ENCODE measurements at regions not wholly inside any gene's neighbourhood (a gene's known extent, or its start where the extent isn't known, plus 50 kb on each side); places are given as distances from the start of the nearest gene placed in this dataset.

DNA sequence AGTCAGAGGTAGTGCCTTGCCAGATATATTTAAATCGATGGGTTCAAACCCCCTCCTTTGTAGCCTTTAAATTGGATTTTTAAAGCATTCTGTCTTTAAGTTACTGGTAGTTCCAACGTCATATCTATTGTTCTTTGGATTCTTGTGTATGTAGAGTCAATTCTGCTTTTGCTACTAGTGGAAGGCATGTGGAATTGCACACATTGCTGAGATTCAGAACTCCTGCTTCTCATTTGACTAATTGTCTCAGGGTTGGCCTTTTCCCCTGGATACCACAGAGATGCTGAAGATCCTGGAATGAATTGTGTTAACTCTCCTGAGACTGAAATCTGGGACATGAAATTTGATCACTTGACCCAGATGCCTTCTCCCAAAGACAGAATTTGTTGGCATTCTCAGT lies 328.3 kb upstream of the RPS6KA3 start:
- H3K79me2 ChIP-seq, result no peaks in the 10 kb centered on the region
- H3K9me3 ChIP-seq (ENCODE audit: low read depth), result no peaks in the 10 kb centered on the region
- H3K36me3 ChIP-seq (replicated peaks; ENCODE audit: insufficient read depth, low read depth), result no peaks in the 10 kb centered on the region
- H3K27me3 ChIP-seq, result no peaks in the 10 kb centered on the region
- no peak overlapping the region for H3K4me2 ChIP-seq
- no peaks in the 10 kb centered on the region for H4K20me1 ChIP-seq (ENCODE audit: insufficient read depth, poor library complexity, severe bottlenecking)
- H3K4me3 ChIP-seq, result no peak overlapping the region
- H2AFZ ChIP-seq, result no peak overlapping the region
- 60% methylated on average over 2 of the region's 2 CpGs for WGBS (ENCODE audit: low lambda C conversion rate, missing lambda C conversion rate)
- no peaks in the 10 kb centered on the region for H3K4me1 ChIP-seq (ENCODE audit: insufficient read depth)
- no peak overlapping the region for H3K27ac ChIP-seq
- no peak for DNase-seq (ENCODE audit: low spot score)
- H3K9me2 ChIP-seq (replicated peaks; ENCODE audit: insufficient read depth), result no peaks in the 10 kb centered on the region
- no peak for TF ChIP-seq EZH2phosphoT487 (IDR thresholded peaks at IDR 0.05; ENCODE audit: low read depth, severe bottlenecking, unreplicated experiment)
- TF ChIP-seq, protein P1, sequence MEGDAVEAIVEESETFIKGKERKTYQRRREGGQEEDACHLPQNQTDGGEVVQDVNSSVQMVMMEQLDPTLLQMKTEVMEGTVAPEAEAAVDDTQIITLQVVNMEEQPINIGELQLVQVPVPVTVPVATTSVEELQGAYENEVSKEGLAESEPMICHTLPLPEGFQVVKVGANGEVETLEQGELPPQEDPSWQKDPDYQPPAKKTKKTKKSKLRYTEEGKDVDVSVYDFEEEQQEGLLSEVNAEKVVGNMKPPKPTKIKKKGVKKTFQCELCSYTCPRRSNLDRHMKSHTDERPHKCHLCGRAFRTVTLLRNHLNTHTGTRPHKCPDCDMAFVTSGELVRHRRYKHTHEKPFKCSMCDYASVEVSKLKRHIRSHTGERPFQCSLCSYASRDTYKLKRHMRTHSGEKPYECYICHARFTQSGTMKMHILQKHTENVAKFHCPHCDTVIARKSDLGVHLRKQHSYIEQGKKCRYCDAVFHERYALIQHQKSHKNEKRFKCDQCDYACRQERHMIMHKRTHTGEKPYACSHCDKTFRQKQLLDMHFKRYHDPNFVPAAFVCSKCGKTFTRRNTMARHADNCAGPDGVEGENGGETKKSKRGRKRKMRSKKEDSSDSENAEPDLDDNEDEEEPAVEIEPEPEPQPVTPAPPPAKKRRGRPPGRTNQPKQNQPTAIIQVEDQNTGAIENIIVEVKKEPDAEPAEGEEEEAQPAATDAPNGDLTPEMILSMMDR (IDR thresholded peaks at IDR 0.05; ENCODE audit: poor library complexity), result peak; percentile 18

DNA sequence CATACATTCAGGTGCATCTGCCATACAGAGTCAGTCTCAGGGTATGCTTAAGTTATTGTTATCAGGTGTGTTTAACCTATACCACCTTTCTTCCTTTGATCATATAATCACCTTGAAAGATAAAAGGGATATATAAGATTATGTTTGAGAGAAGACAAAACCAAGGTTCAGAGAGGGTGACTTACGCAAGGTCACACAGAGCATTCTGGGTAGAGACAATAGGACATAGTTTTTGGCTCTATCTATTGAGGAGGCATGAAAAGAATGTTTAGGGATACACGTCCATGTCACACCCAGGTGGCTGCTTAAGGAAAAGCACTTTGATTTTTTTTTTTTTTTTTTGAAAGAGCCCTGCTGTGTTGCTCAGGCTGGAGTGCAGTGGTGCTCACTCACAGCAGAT lies 327.1 kb upstream of the RPS6KA3 start:
- Histone ChIP-seq H2AFZ (no peak overlapping the region), H4K20me1 (ENCODE audit: insufficient read depth, poor library complexity, severe bottlenecking) (no peaks in the 10 kb centered on the region), H3K79me2 (no peaks in the 10 kb centered on the region), H3K27ac (no peak overlapping the region), H3K4me1 (ENCODE audit: insufficient read depth) (no peaks in the 10 kb centered on the region), H3K27me3 (no peaks in the 10 kb centered on the region), H3K36me3 (replicated peaks; ENCODE audit: insufficient read depth, low read depth) (no peaks in the 10 kb centered on the region), H3K9me3 (ENCODE audit: low read depth) (no peaks in the 10 kb centered on the region), H3K9me2 (replicated peaks; ENCODE audit: insufficient read depth) (no peaks in the 10 kb centered on the region), H3K4me2 (no peak overlapping the region), H3K4me3 (no peak overlapping the region)
- DNase-seq (ENCODE audit: low spot score), result no peak
- TF ChIP-seq, protein P1 (IDR thresholded peaks at IDR 0.05; ENCODE audit: poor library complexity), result no peak
- TF ChIP-seq EZH2phosphoT487 (IDR thresholded peaks at IDR 0.05; ENCODE audit: low read depth, severe bottlenecking, unreplicated experiment) (no peak), EZH2 (IDR thresholded peaks at IDR 0.05; ENCODE audit: borderline replicate concordance) (no peak)
- 70% methylated on average over 2 of the region's 2 CpGs for WGBS (ENCODE audit: low lambda C conversion rate, missing lambda C conversion rate)

DNA sequence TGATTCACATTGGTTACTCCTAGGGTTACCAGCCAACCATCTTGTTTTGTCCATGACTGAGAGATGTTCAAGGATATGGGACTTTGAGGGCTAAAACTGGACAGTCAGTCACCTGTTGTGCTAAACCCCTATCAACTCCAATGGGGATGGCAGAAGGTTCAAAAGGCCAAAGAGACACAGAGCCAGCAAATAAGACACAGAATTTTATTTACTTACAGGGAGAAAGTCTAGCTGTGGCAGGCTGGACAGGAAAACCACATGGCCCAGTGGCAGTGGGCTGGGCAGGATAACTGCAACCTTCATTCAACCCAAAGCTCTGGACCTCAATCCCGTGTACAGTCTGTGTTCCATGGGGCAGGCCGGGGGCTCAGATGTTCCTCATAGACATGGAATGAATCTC lies 326.7 kb upstream of the RPS6KA3 start:
- no peaks in the 10 kb centered on the region for H3K9me3 ChIP-seq (ENCODE audit: low read depth)
- 84% methylated on average over 2 of the region's 2 CpGs for WGBS (ENCODE audit: low lambda C conversion rate, missing lambda C conversion rate)
- no peak for TF ChIP-seq EZH2 (IDR thresholded peaks at IDR 0.05; ENCODE audit: borderline replicate concordance)
- TF ChIP-seq EZH2phosphoT487 (IDR thresholded peaks at IDR 0.05; ENCODE audit: low read depth, severe bottlenecking, unreplicated experiment), result no peak
- TF ChIP-seq, protein P1 (IDR thresholded peaks at IDR 0.05; ENCODE audit: poor library complexity), result no peak
- DNase-seq (ENCODE audit: low spot score), result no peak
- no peaks in the 10 kb centered on the region for H3K36me3 ChIP-seq (replicated peaks; ENCODE audit: insufficient read depth, low read depth)
- H3K27ac ChIP-seq, result no peak overlapping the region
- no peaks in the 10 kb centered on the region for H3K27me3 ChIP-seq
- no peaks in the 10 kb centered on the region for H3K9me2 ChIP-seq (replicated peaks; ENCODE audit: insufficient read depth)
- H4K20me1 ChIP-seq (ENCODE audit: insufficient read depth, poor library complexity, severe bottlenecking), result no peaks in the 10 kb centered on the region
- H3K4me2 ChIP-seq, result no peak overlapping the region
- H3K4me3 ChIP-seq, result no peak overlapping the region
- H2AFZ ChIP-seq, result no peak overlapping the region
- H3K4me1 ChIP-seq (ENCODE audit: insufficient read depth), result no peaks in the 10 kb centered on the region
- H3K79me2 ChIP-seq, result no peaks in the 10 kb centered on the region

DNA sequence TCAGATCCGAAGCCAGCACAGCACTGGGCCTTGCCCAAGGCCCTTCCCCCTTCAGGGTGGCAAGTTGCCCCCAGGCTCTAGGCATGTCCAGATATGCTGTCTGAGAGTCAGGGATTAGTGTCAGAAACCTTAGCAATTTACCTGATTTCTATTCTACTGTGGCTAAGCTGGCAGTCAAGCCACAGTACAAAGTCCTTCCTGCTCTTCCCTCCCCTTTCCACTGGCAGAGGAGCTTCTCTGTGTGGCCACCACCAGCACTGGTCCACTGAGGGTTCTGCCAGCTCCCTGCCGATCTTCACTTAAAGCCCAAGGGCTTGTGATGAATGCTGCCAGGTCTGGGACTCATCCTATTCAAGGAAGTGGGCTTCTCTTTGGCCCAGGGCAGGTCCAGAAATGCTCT lies 324.5 kb upstream of the RPS6KA3 start:
- DNase-seq (ENCODE audit: low spot score), result no peak
- no peak overlapping the region for H2AFZ ChIP-seq
- WGBS (ENCODE audit: low lambda C conversion rate, missing lambda C conversion rate), result 67% methylated on average over 2 of the region's 2 CpGs
- no peaks in the 10 kb centered on the region for H3K27me3 ChIP-seq
- no peaks in the 10 kb centered on the region for H3K4me1 ChIP-seq (ENCODE audit: insufficient read depth)
- no peaks in the 10 kb centered on the region for H4K20me1 ChIP-seq (ENCODE audit: insufficient read depth, poor library complexity, severe bottlenecking)
- no peak overlapping the region for H3K4me3 ChIP-seq
- H3K9me3 ChIP-seq (ENCODE audit: low read depth), result no peaks in the 10 kb centered on the region
- H3K27ac ChIP-seq, result no peak overlapping the region
- H3K9me2 ChIP-seq (replicated peaks; ENCODE audit: insufficient read depth), result no peaks in the 10 kb centered on the region
- no peaks in the 10 kb centered on the region for H3K36me3 ChIP-seq (replicated peaks; ENCODE audit: insufficient read depth, low read depth)
- no peak overlapping the region for H3K4me2 ChIP-seq
- TF ChIP-seq EZH2phosphoT487 (IDR thresholded peaks at IDR 0.05; ENCODE audit: low read depth, severe bottlenecking, unreplicated experiment) (no peak), EZH2 (IDR thresholded peaks at IDR 0.05; ENCODE audit: borderline replicate concordance) (no peak)
- TF ChIP-seq, protein P1 (IDR thresholded peaks at IDR 0.05; ENCODE audit: poor library complexity), result no peak
- H3K79me2 ChIP-seq, result no peaks in the 10 kb centered on the region

Measured in hepatocyte (in vitro differentiated cells).